ENCODE measurements at regions not wholly inside any gene's neighbourhood (a gene's known extent, or its start where the extent isn't known, plus 50 kb on each side); places are given as distances from the start of the nearest gene placed in this dataset.
A peak's percentile ranks its signal among the peaks of the same experiment; 100 is the strongest.

GRCh38 chr21:25507522-25507921 lies 99.8 kb downstream of the MRPL39 start:
- no peak overlapping the region for H4K5ac ChIP-seq (ENCODE audit: insufficient read length, low read depth, low read length)
- H3K4me3 ChIP-seq (ENCODE audit: extremely low read depth in 1 of 4, insufficient read depth in 2 of 4, low read depth in 3 of 4, low read length in 4 of 4) = no peak overlapping the region
- H2BK15ac ChIP-seq (ENCODE audit: low read length) = no peak overlapping the region
- DNase-seq (ENCODE audit: low read depth in 1 of 2, low spot score in 2 of 2) = no peak
- no peak overlapping the region for H2AFZ ChIP-seq (ENCODE audit: low read length)
- H2BK120ac ChIP-seq (replicated peaks; ENCODE audit: low read depth, low read length) = no peak overlapping the region
- H3K79me1 ChIP-seq (ENCODE audit: low read depth, low read length) = no peaks in the 10 kb centered on the region
- ChIA-PET CTCF (ENCODE audit: partially characterized antibody) (interaction anchor here (0.8 to 2.4 kb wide), 11 partner anchors 8 to 224 kb away, joined by 3 to 10 read pairs (median 3); no protein-coding TSS in a partner anchor), POLR2A (ENCODE audit: partially characterized antibody) (no interaction called here)
- no peak overlapping the region for H3K14ac ChIP-seq (ENCODE audit: insufficient read length)
- no peak overlapping the region for H3K9ac ChIP-seq (replicated peaks in 1 of 4; ENCODE audit: extremely low read depth in 1 of 4, low read depth in 3 of 4, low read length in 3 of 4)
- no peaks in the 10 kb centered on the region for H3K27me3 ChIP-seq (replicated peaks in 1 of 4; ENCODE audit: control insufficient read depth in 3 of 4, extremely low read depth in 1 of 4, insufficient read depth in 3 of 4, low read length in 3 of 4)
- no peak overlapping the region for H4K8ac ChIP-seq (ENCODE audit: extremely low read depth, insufficient read depth, low read length)
- no peaks in the 10 kb centered on the region for H3K36me3 ChIP-seq (ENCODE audit: control insufficient read depth in 2 of 4, insufficient read depth in 4 of 4, low read length in 3 of 4)
- H3K4me2 ChIP-seq (ENCODE audit: insufficient read depth in 1 of 2, low read depth in 2 of 2, low read length in 2 of 2) = no peak overlapping the region
- no peak overlapping the region for H3K18ac ChIP-seq (ENCODE audit: extremely low read depth, low read length)
- H3K23ac ChIP-seq (ENCODE audit: insufficient read length) = no peak overlapping the region
- no peaks in the 10 kb centered on the region for H3K79me2 ChIP-seq (ENCODE audit: control insufficient read depth in 1 of 2, insufficient read depth in 2 of 2, low read length in 2 of 2)
- no peak overlapping the region for H2BK20ac ChIP-seq (ENCODE audit: low read length)
- no peaks in the 10 kb centered on the region for H3K9me3 ChIP-seq (ENCODE audit: insufficient read depth in 2 of 2, low read depth in 1 of 2, low read length in 1 of 2)
- no peak overlapping the region for H2BK5ac ChIP-seq (ENCODE audit: low read depth, low read length)
- no peak overlapping the region for H2AK5ac ChIP-seq (ENCODE audit: low read depth, low read length)
- no peak overlapping the region for H2BK12ac ChIP-seq (ENCODE audit: low read depth, low read length)
- FAIRE-seq = peak; percentile 73
- peak in 1 of 3 experiments; percentile 46; a peak in 1 of 4 replicates for TF ChIP-seq CTCF (IDR thresholded peaks at IDR 0.05; ENCODE audit: control extremely low read depth in 1 of 3, insufficient read depth in 1 of 3, low read depth in 1 of 3, low read length in 3 of 3)
- no peak for TF ChIP-seq SIX5 (IDR thresholded peaks at IDR 0.05; ENCODE audit: low read depth, low read length)
- TF ChIP-seq RFX5 (IDR thresholded peaks at IDR 0.05; ENCODE audit: borderline replicate concordance, low read depth, low read length) = no peak
- peak in 1 of 2 experiments; percentile 11; a peak in 2 of 4 replicates for TF ChIP-seq RAD21 (IDR thresholded peaks at IDR 0.05 in 1 of 2, conservative IDR thresholded peaks at IDR 0.05 in 1 of 2; ENCODE audit: low read depth in 2 of 2, low read length in 2 of 2)
- no peak overlapping the region for H4K91ac ChIP-seq (replicated peaks; ENCODE audit: insufficient read length, low read length)
- H3K4ac ChIP-seq (replicated peaks; ENCODE audit: insufficient read length, low read depth, low read length) = no peak overlapping the region
- H3K23me2 ChIP-seq (ENCODE audit: low read depth, low read length) = no peaks in the 10 kb centered on the region
- H3K27ac ChIP-seq (ENCODE audit: low read depth, low read length) = no peak overlapping the region
- H3K56ac ChIP-seq (replicated peaks; ENCODE audit: insufficient read length, low read depth, low read length) = no peak overlapping the region
- H4K20me1 ChIP-seq (replicated peaks in 1 of 2; ENCODE audit: control insufficient read depth in 1 of 2, insufficient read depth in 2 of 2, low read length in 2 of 2) = no peaks in the 10 kb centered on the region
- H3K4me1 ChIP-seq (replicated peaks in 1 of 4; ENCODE audit: control insufficient read depth in 3 of 4, insufficient read depth in 4 of 4, low read length in 3 of 4) = no peaks in the 10 kb centered on the region
